Body of pancreas (tissue), 4 donors: ENCODE measurements at regions not wholly inside any gene's neighbourhood (a gene's known extent, or its start where the extent isn't known, plus 50 kb on each side); places are given as distances from the start of the nearest gene placed in this dataset.
"Not testable (repeated sequence)": the region's sequence is repeated elsewhere in the genome, so short reads cannot be mapped to it uniquely, and the experiment has no call there.

ENCODE experiments used
- CTCF ChIP-seq, 7 experiments: fragments of 450-650 bp in 4 of 7; fragments of 200-600 bp in 3 of 7; sonication (generic) in 3 of 7; IDR thresholded peaks; one replicate each; pipeline ENCODE4 v1.5.1; 2016 to 2019; ENCODE audit warnings: antibody characterized with exemption in 7 of 7
- POLR2A ChIP-seq, 3 donors: fragments of 450-650 bp; IDR thresholded peaks; one replicate each; pipeline ENCODE4 v1.6.1; 2016; ENCODE audit warnings: antibody characterized with exemption in 3 of 3, mild to moderate bottlenecking in 2 of 3

- TF ChIP-seq CTCF, POLR2A (IDR thresholded peaks at IDR 0.05): not testable (repeated sequence)
These were observed 110.5 kb downstream of the RBMY1F start for GRCh38 chrY:22072270-22072669.
